ENCODE measurements at regions not wholly inside any gene's neighbourhood (a gene's known extent, or its start where the extent isn't known, plus 50 kb on each side); places are given as distances from the start of the nearest gene placed in this dataset.

GRCh38 chr6:66578362-66578761 lies 871.3 kb upstream of the EYS start:
- POLR2A ChIA-PET = no interaction called here

GRCh38 chr6:66568271-66568670 lies 861.2 kb upstream of the EYS start:
- POLR2A ChIA-PET = no interaction called here
- CTCF ChIA-PET = no interaction called here
- no peak for TF ChIP-seq CTCF (IDR thresholded peaks at IDR 0.05; ENCODE audit: insufficient read depth, low read length, missing control alignments)
- DNase-seq (ENCODE audit: low read depth, low spot score) = no peak
- no peak overlapping the region for H3K4me3 ChIP-seq (ENCODE audit: low read depth, low read length)

More at GRCh38 chr6:66578362-66578761, 871.3 kb upstream of the EYS start:
- DNase-seq (ENCODE audit: low read depth, low spot score) = no peak
- CTCF ChIA-PET = no interaction called here
- no peak overlapping the region for H3K4me3 ChIP-seq (ENCODE audit: low read depth, low read length)
- no peak for TF ChIP-seq CTCF (IDR thresholded peaks at IDR 0.05; ENCODE audit: insufficient read depth, low read length, missing control alignments)

- TF ChIP-seq CTCF (IDR thresholded peaks at IDR 0.05; ENCODE audit: insufficient read depth, low read length, missing control alignments) = no peak
- DNase-seq (ENCODE audit: low read depth, low spot score) = no peak
- CTCF ChIA-PET = no interaction called here
- POLR2A ChIA-PET = no interaction called here
- H3K4me3 ChIP-seq (ENCODE audit: low read depth, low read length) = no peak overlapping the region
Measured at GRCh38 chr6:66561479-66561878, 854.5 kb upstream of the EYS start.

- POLR2A ChIA-PET = no interaction called here
- TF ChIP-seq CTCF (IDR thresholded peaks at IDR 0.05; ENCODE audit: insufficient read depth, low read length, missing control alignments) = no peak
- DNase-seq (ENCODE audit: low read depth, low spot score) = no peak
- no peak overlapping the region for H3K4me3 ChIP-seq (ENCODE audit: low read depth, low read length)
- CTCF ChIA-PET = no interaction called here
Measured at GRCh38 chr6:66558189-66558588, 851.2 kb upstream of the EYS start.

- DNase-seq (ENCODE audit: low read depth, low spot score) = no peak
- H3K4me3 ChIP-seq (ENCODE audit: low read depth, low read length) = no peak overlapping the region
- ChIA-PET CTCF (no interaction called here), POLR2A (no interaction called here)
- TF ChIP-seq CTCF (IDR thresholded peaks at IDR 0.05; ENCODE audit: insufficient read depth, low read length, missing control alignments) = no peak
Measured at GRCh38 chr6:66556936-66557335, 849.9 kb upstream of the EYS start.

- POLR2A ChIA-PET = no interaction called here
- H3K4me3 ChIP-seq (ENCODE audit: low read depth, low read length) = no peak overlapping the region
- no peak for DNase-seq (ENCODE audit: low read depth, low spot score)
- TF ChIP-seq CTCF (IDR thresholded peaks at IDR 0.05; ENCODE audit: insufficient read depth, low read length, missing control alignments) = no peak
- CTCF ChIA-PET = no interaction called here
Measured at GRCh38 chr6:66555082-66555481, 848.1 kb upstream of the EYS start.

Data from AG04449 (cell line).